H9 (cell line): ENCODE measurements at regions not wholly inside any gene's neighbourhood (a gene's known extent, or its start where the extent isn't known, plus 50 kb on each side); places are given as distances from the start of the nearest gene placed in this dataset.
"Not testable (repeated sequence)": the region's sequence is repeated elsewhere in the genome, so short reads cannot be mapped to it uniquely, and the experiment has no call there.

Experiments
- DNase-seq: peaks from one replicate; pipeline ENCODE4 v3.0.0-alpha.2; 2017
- H2AFZ ChIP-seq: one replicate; pipeline ENCODE4 v1.6.1; 2013; ENCODE audit warnings: mild to moderate bottlenecking, low read length, control low read depth, moderate library complexity
- H2AK5ac ChIP-seq: 2 replicates; pipeline ENCODE4 v1.6.1; 2013; ENCODE audit warnings: low read length, control low read depth, mixed read lengths; ENCODE audit not compliant: insufficient read length
- H2BK120ac ChIP-seq: one replicate; pipeline ENCODE4 v1.6.1; 2013; ENCODE audit warnings: low read depth, mild to moderate bottlenecking, low read length, control low read depth, inconsistent platforms; ENCODE audit not compliant: poor library complexity, severe bottlenecking
- H2BK12ac ChIP-seq: 2 replicates; pipeline ENCODE4 v1.6.1; 2013; ENCODE audit warnings: low read length, control low read depth, mixed read lengths, low read depth; ENCODE audit not compliant: insufficient read length
- H2BK15ac ChIP-seq: 2 replicates; pipeline ENCODE4 v1.6.1; 2013; ENCODE audit warnings: low read depth, low read length, control low read depth
- H2BK20ac ChIP-seq: one replicate; pipeline ENCODE4 v1.6.1; 2013; ENCODE audit warnings: low read depth, mild to moderate bottlenecking, low read length, control low read depth, inconsistent platforms; ENCODE audit not compliant: poor library complexity, severe bottlenecking
- H2BK5ac ChIP-seq: 2 replicates; pipeline ENCODE4 v1.6.1; 2013; ENCODE audit warnings: low read length, control low read depth, mixed read lengths; ENCODE audit not compliant: insufficient read length
- H3K14ac ChIP-seq: 2 replicates; pipeline ENCODE4 v1.6.1; 2013; ENCODE audit warnings: low read length, control low read depth; ENCODE audit not compliant: insufficient read depth
- H3K18ac ChIP-seq: 2 replicates; pipeline ENCODE4 v1.6.1; 2013; ENCODE audit warnings: low read depth, mild to moderate bottlenecking, mixed read lengths, low read length, control low read depth; ENCODE audit not compliant: insufficient read length
- H3K23ac ChIP-seq: 2 replicates; pipeline ENCODE4 v1.6.1; 2013; ENCODE audit warnings: low read length, control low read depth, mixed read lengths, low read depth; ENCODE audit not compliant: insufficient read length
- H3K23me2 ChIP-seq: 2 replicates; pipeline ENCODE4 v1.6.1; 2013; ENCODE audit warnings: low read depth, mild to moderate bottlenecking, mixed read lengths, low read length, control low read depth; ENCODE audit not compliant: insufficient read length, poor library complexity, severe bottlenecking
- H3K27ac ChIP-seq: 2 replicates; pipeline ENCODE4 v1.5.1; 2013; ENCODE audit warnings: low read length, control low read depth, mixed read lengths, low read depth; ENCODE audit not compliant: insufficient read length
- H3K27me3 ChIP-seq: 2 replicates; pipeline ENCODE4 v1.6.1; 2013; ENCODE audit warnings: low read length, control low read depth, inconsistent platforms; ENCODE audit not compliant: insufficient read depth
- H3K4ac ChIP-seq: 2 replicates; pipeline ENCODE4 v1.6.1; 2013; ENCODE audit warnings: low read depth, mild to moderate bottlenecking, control low read depth, inconsistent platforms, low read length, moderate library complexity
- H3K4me1 ChIP-seq: 2 replicates; pipeline ENCODE4 v1.6.1; 2013; ENCODE audit warnings: low read length, control low read depth, inconsistent platforms; ENCODE audit not compliant: insufficient read depth
- H3K4me2 ChIP-seq: 2 replicates; pipeline ENCODE4 v1.6.1; 2013; ENCODE audit warnings: low read length, control low read depth, mixed read lengths; ENCODE audit not compliant: insufficient read length, insufficient read depth
- H3K56ac ChIP-seq: 2 replicates; pipeline ENCODE4 v1.6.1; 2013; ENCODE audit warnings: low read depth, mild to moderate bottlenecking, mixed read lengths, low read length, control low read depth; ENCODE audit not compliant: insufficient read length
- H3K79me1 ChIP-seq: 2 replicates; pipeline ENCODE4 v1.6.1; 2013; ENCODE audit warnings: low read depth, mild to moderate bottlenecking, moderate library complexity, low read length, control low read depth, inconsistent platforms; ENCODE audit not compliant: insufficient read depth, poor library complexity, severe bottlenecking
- H3K79me2 ChIP-seq: 2 replicates; pipeline ENCODE4 v1.6.1; 2013; ENCODE audit warnings: low read length, control low read depth, inconsistent platforms; ENCODE audit not compliant: insufficient read depth
- H3K9ac ChIP-seq: 2 replicates; pipeline ENCODE4 v1.6.1; 2013; ENCODE audit warnings: low read length, control low read depth, mixed read lengths; ENCODE audit not compliant: insufficient read length; ENCODE audit errors: extremely low read depth
- H3K9me3 ChIP-seq: one replicate; pipeline ENCODE4 v1.6.1; 2013; ENCODE audit warnings: low read depth, low read length, inconsistent platforms; ENCODE audit not compliant: control insufficient read depth
- H3T11ph ChIP-seq: one replicate; pipeline ENCODE4 v1.6.1; 2013; ENCODE audit warnings: mild to moderate bottlenecking, low read length, control low read depth, inconsistent platforms
- H4K20me1 ChIP-seq: one replicate; pipeline ENCODE4 v1.6.1; 2013; ENCODE audit not compliant: control insufficient read depth, insufficient read length, insufficient read depth
- H4K5ac ChIP-seq: 2 replicates; pipeline ENCODE4 v1.6.1; 2013; ENCODE audit warnings: low read depth, mild to moderate bottlenecking, mixed read lengths, low read length, control low read depth; ENCODE audit not compliant: insufficient read length
- H4K8ac ChIP-seq: replicated peaks from 2 replicates; pipeline ENCODE4 v1.6.1; 2013; ENCODE audit warnings: low read length, control low read depth, mixed read lengths, low read depth; ENCODE audit not compliant: insufficient read length
- H4K91ac ChIP-seq: 2 replicates; pipeline ENCODE4 v1.6.1; 2013; ENCODE audit warnings: low read depth, mild to moderate bottlenecking, moderate library complexity, mixed read lengths, low read length, control low read depth; ENCODE audit not compliant: insufficient read length
- H3K27ac Mint-ChIP-seq, 3 experiments: 2 replicates in 2 of 3; 3 replicates in 1 of 3; pipeline ENCODE4 v1.8.0; 2020 to 2021; ENCODE audit warnings: mixed read lengths in 3 of 3, mild to moderate bottlenecking in 1 of 3, moderate library complexity in 1 of 3
- H3K27me3 Mint-ChIP-seq: 2 replicates; pipeline ENCODE4 v1.8.0; 2021; ENCODE audit warnings: low read depth, mild to moderate bottlenecking, moderate library complexity, mixed read lengths
- H3K36me3 Mint-ChIP-seq, 3 experiments: 2 replicates in 2 of 3; 3 replicates in 1 of 3; pipeline ENCODE4 v1.8.0; 2020 to 2021; ENCODE audit warnings: low read depth in 3 of 3, mixed read lengths in 3 of 3; ENCODE audit not compliant: insufficient read depth in 1 of 3
- H3K4me1 Mint-ChIP-seq, 2 experiments: 2 replicates each; pipeline ENCODE4 v1.8.0; 2020; ENCODE audit warnings: mixed read lengths in 2 of 2
- H3K4me3 Mint-ChIP-seq, 2 experiments: 2 replicates in 1 of 2; 3 replicates in 1 of 2; pipeline ENCODE4 v1.8.0; 2020 to 2021; ENCODE audit warnings: mild to moderate bottlenecking in 2 of 2, mixed read lengths in 2 of 2, moderate library complexity in 1 of 2
- H3K9me3 Mint-ChIP-seq, 2 experiments: 2 replicates in 1 of 2; 3 replicates in 1 of 2; pipeline ENCODE4 v1.8.0; 2020; ENCODE audit warnings: mild to moderate bottlenecking in 2 of 2, mixed read lengths in 2 of 2, moderate library complexity in 1 of 2
- WGBS: extraction: QIAGEN DNeasy Blood & Tissue Kit; methylation state at CpG from one replicate; pipeline ENCODE4 v1.1.7; 2013; ENCODE audit warnings: missing lambda C conversion rate, low lambda C conversion rate, mixed read lengths; ENCODE audit not compliant: insufficient read length; ENCODE audit errors: extremely low coverage; 5-methylcytosine and 5-hydroxymethylcytosine counted together

DNA sequence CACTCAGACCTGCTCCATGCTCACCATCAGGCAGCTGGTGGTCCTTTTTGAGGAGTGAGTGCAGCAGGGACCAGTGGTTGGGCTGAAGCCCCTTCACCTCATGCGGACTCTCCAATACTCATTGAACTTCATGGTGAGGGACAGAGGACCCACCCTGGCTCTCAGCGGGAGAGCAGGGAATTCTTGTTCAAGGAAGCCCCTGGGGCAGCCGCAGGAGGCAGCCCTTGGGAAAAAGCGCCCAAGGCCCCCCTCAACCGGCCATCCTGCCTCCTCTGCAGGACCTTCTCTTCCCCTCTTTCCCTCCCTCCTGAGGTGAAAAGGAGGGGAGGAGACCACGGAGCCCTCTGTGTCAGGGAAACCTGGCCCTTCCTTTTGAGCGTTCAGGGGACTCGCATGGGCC is 4510.9 kb upstream of the OR11H1 start:
- H4K5ac ChIP-seq, H3K23me2 ChIP-seq, H3T11ph ChIP-seq, H3K4me1 Mint-ChIP-seq, H2AFZ ChIP-seq, H3K27me3 Mint-ChIP-seq, H3K27ac ChIP-seq, H3K23ac ChIP-seq, H3K36me3 Mint-ChIP-seq, H3K27me3 ChIP-seq, H3K79me1 ChIP-seq, H3K9me3 Mint-ChIP-seq, H3K4me1 ChIP-seq, H2BK15ac ChIP-seq, H3K9ac ChIP-seq, H2BK120ac ChIP-seq, DNase-seq, H2AK5ac ChIP-seq, H2BK12ac ChIP-seq, H3K14ac ChIP-seq, H3K27ac Mint-ChIP-seq, H4K91ac ChIP-seq, H3K79me2 ChIP-seq, H3K4me2 ChIP-seq, H4K8ac ChIP-seq, H2BK20ac ChIP-seq, H3K9me3 ChIP-seq, H3K4me3 Mint-ChIP-seq, H3K56ac ChIP-seq, H3K4ac ChIP-seq, H2BK5ac ChIP-seq, H4K20me1 ChIP-seq, H3K18ac ChIP-seq: not testable (repeated sequence)
- no CpG with 5 or more reads among the region's 8 CpGs for WGBS

DNA sequence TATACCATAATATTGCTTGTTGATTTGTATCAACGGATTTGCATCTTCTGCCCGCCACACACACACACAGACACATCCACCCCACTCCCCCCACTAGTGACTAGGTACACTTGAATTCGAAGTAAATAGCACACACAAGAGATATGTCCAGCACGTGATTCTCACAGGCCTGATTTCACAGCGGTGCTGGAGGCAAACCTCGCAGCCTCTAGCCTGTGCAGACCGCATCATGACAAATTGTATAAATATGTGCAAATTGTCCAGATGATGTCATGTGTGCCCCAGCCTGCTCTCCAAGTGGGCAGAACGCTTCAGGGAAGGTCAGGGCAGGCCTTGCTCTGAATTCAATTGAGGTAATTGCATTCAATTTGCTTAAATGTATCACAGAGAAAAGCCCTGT is 4507.5 kb upstream of the OR11H1 start:
- H3K23ac ChIP-seq, H3K4ac ChIP-seq, H3T11ph ChIP-seq, H3K79me2 ChIP-seq, H4K8ac ChIP-seq, H2BK15ac ChIP-seq, H3K4me1 ChIP-seq, H3K4me1 Mint-ChIP-seq, H4K5ac ChIP-seq, H4K20me1 ChIP-seq, H4K91ac ChIP-seq, H3K14ac ChIP-seq, H3K56ac ChIP-seq, H3K9ac ChIP-seq, H3K36me3 Mint-ChIP-seq, H2BK120ac ChIP-seq, H2AK5ac ChIP-seq, H2BK5ac ChIP-seq, H2AFZ ChIP-seq, DNase-seq, H3K27me3 Mint-ChIP-seq, H3K4me3 Mint-ChIP-seq, H2BK12ac ChIP-seq, H3K27ac Mint-ChIP-seq, H3K23me2 ChIP-seq, H3K4me2 ChIP-seq, H3K18ac ChIP-seq, H3K27me3 ChIP-seq, H3K27ac ChIP-seq, H3K9me3 ChIP-seq, H3K79me1 ChIP-seq, H2BK20ac ChIP-seq: not testable (repeated sequence)
- no CpG with 5 or more reads among the region's 8 CpGs for WGBS
- H3K9me3 Mint-ChIP-seq, result peaks cover 25 to 31% of the 10 kb centered on the region in 2 experiments
